ENCODE measurements at regions not wholly inside any gene's neighbourhood (a gene's known extent, or its start where the extent isn't known, plus 50 kb on each side); places are given as distances from the start of the nearest gene placed in this dataset.

DNA sequence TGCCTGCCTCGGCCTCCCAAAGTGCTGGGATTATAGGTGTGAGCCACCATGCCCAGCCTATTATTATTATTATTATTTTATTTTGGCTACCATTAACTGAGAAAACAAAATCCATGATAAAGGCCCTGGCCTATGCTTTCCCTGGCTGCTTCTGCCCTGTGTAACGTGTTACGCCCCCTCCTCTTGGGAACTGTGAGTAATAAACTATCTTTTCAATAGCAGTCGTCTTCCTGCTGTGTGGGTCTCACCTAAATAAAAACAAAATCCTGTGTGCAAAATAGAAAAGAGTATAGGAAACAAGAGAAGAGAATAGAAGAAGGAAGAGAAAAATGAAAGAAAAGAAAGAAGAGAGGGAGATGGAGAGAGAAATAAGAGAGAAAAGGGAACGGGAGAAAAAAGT is 237.0 kb downstream of the MIAT start:
- DNase-seq (ENCODE audit: low read depth), result no peak

DNA sequence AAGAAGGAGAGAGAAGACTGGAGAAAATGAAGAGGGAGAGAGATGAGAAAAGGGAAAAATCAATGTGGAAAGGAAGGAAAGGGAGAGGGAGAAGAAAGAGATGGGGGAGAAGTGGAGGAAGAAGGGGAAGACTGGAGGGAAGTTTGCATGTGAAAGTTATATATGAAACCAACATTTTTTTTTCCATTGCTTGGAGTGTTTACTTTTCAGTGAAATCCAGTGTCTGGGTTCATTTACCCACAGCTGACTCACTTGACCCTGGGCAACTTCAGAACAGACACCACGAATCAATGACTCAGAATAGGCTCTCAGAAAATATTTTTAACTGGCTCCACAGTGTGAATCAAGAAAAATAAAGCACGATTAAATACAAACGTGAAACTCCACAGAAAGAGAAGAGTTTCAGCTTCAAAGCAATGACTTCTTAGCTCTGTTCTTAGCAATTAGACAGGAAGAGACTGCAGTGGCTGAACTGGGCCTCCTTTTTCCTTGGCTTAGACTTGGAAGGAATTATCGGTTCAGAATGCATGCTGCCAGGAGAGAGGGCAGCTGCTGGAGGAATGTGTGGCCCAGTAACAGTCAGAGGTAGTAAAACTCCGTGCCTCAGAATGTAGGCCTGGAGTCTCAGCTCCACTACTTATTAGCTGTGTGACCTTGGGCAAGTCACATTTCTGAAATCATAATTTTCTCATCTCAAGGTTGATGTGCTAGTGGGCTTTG is 237.5 kb downstream of the MIAT start:
- no peak for DNase-seq (ENCODE audit: low read depth)

DNA sequence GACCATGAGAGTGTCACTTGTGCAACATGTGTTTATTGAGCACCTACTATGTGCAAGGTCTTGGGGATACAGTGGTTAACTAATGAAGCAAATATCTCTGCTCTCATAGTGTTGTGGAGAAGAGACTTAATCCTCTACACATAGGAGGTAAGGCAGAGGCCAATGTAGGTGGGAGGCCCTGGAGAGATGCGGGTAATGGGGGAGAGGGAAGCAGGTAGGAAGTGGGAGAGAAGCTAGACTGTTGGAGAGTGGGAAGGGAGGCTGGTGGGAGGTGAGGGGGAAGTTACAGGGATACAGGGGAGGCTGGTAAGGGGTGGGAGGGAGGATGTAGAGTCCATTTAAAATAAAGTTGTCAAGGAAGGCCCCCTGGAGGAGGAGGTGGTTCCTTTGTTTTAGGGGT is 240.0 kb downstream of the MIAT start:
- no peak for DNase-seq (ENCODE audit: low read depth)

DNA sequence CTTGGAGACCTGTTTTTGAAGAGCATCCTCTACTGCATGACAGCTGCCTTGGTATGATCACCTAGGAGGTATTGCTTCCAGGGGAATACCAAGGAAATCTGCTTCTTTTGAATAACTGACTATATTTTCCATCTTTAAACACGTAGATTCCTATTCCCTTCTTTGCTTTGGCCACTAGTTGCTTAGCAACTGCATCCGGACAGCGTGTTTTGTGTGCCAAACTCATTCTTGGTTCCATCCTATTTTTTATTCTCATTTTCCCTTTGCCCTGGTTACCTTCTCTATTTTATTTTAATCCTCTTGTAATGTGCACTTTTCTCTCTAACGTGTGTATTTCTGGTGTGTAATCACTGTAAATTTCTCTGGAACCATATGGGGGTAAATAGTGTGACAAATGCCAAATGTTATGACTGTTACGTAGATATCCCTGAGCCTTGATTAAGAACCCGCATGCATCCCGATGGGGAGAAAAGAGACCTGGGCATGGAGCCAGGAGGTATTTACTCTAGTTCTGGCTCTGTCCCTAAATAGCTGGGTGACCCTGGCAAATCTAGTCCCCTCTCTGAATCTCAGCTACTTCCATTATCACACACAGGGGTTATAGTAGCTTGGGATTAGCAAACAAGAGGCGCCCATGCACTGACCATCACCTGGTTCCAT is 241.7 kb downstream of the MIAT start:
- DNase-seq (ENCODE audit: low read depth), result no peak

DNA sequence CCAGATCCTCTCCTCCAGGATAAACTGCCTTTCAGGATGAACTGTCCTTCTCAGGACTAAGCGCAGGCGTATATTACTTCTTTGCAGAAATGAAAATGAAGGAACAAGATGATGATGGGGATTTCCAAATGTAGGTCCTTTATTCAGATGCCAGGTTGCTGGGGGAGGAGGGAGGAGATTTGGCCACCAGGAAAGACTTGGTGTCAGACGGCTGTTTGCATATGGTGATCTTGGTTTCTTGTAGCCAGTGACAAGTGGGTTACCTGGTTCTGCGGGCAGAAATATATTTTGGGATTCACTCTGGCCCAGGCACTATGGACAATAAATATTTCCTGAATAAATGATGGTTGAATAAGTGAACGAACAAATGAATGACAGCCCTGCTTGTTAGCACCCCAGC is 243.4 kb downstream of the MIAT start:
- DNase-seq (ENCODE audit: low read depth), result no peak

DNA sequence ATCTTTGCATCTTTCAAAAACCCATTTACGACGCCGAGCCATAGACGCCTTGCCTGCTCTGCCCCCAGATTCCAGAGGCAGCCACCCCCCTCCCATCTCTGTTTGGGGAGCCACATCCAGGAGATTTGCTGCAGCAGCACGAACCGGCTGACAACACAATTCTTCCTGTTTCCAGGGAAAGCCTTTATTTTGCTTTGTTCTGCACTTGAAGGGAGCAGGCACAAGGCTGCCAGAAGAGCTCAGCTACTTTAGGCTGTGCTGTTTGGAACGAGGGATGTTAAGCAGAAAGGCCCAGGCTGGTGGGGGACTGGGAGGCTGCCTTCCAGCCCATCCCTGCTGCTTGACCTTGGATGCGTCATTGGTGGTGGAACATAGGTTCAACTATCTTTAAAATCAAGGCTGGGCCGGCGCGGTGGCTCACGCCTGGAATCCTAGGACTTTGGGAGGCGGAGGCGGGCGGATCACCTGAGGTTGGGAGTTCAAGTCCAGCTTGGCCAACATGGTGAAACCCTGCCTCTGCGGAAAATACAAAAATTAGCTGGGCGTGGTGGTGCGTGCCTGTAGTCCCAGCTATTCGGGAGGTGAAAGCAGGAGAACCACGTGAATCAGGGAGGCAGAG is 243.9 kb downstream of the MIAT start:
- no peak for DNase-seq (ENCODE audit: low read depth)

DNA sequence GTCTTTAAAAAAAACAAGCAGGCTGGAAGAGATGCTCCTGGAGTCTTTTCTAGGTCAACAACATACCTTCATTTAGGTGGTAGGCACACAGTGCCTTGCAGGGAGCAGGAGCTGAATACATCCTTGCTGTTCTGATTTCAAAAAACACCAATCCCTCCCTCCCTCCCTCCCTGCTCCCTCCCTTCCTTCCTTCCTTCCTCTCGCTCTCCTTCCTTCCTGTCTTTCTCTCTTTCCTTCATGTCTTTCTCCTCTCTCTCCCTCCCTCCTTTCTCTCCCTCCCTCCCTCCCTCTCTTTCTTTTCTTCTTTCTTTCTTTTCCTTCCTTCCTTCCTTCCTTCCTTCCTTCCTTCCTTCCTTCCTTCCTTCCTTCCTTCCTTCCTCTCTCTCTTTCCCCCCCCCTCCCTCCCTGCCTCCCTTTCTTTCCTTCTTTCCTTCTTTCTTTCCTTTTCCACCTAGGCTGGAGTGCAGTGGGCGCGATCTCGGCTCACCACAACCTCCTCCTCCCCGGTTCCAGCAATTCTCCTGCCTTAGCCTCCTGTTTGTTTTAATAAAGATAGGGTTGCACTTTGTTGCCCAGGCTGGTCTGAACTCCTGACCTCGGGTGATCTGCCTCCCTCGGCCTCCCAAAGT is 245.1 kb downstream of the MIAT start:
- DNase-seq (ENCODE audit: low read depth), result no peak

DNA sequence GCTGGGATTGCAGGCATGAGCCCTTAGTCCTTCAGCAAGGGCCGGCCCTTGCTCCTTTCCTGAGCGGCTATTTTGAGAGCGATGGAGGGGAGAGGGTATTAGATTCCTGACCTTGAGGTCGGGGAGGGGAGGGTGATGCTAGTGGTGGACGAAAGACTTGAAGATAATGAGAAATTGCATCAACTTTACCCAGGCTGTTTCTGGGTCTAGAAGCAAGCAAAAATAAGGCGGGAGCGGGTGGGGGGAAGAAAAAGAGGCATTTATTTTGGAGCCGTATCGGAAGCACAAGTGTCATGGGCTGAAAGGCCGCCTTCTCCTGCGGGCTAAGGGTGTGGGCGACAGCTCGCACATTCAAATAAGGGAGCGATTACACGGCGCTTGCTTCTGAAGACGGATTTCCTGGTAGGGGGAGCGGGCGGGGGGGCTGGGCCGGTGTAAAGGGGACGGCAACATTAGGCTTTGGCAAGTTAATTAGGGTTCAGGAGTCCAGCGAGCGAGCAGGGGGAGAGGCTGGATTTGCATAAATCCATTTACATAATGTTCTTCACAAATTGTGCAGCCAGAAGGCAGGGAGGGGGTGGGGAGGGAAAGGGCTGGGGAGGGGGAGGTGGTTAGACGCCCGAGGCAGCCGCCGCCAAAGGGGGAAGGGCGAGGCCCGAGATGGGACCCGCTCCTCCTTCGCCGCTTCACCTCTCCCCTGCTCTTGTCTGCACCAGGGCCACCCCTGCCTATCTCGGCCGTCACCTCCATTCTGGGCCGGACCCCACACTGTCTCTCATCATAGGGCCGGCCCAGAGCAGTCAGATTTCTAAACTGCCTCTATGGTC is 245.9 kb downstream of the MIAT start:
- DNase-seq (ENCODE audit: low read depth), result no peak

DNA sequence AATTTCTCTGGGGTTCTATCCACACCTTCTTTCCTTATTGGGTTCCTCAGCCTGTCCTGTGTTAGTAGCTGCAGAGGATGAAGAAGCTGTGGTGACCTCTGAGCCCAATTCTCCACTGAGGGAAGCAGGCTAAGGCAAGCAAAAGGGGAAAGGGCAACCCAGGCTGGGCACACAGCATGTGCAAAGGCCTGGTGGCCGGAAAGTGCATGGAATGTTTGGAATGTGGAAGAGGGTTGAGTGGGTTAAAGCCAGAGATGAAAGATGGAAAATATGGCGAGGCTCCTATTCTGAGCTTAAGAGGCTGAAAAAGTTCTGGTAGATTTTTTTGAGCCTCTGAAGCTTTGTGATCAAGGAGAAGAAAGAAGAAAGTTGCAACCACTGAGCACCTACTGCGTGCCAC is 247.1 kb downstream of the MIAT start:
- DNase-seq (ENCODE audit: low read depth), result no peak

DNA sequence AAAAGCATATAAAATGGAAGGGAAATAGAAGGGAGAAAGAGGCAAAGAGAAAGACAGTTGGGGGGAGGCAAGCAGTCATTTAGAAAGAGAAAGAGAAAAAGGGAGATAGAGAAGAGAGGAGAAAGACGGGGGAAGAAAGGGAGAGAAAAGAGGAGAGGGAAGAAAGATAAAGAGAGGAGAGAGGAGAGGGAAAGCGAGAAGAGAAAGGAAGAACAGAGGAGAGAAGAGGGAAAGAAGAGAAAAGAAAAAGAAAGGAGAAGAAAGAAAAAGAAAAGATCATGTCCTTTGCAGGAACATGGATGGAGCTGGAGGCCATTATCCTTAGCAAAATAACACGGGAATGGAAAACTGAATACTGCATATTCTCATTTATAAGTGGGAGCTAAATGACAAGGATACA is 247.7 kb downstream of the MIAT start:
- no peak for DNase-seq (ENCODE audit: low read depth)

DNA sequence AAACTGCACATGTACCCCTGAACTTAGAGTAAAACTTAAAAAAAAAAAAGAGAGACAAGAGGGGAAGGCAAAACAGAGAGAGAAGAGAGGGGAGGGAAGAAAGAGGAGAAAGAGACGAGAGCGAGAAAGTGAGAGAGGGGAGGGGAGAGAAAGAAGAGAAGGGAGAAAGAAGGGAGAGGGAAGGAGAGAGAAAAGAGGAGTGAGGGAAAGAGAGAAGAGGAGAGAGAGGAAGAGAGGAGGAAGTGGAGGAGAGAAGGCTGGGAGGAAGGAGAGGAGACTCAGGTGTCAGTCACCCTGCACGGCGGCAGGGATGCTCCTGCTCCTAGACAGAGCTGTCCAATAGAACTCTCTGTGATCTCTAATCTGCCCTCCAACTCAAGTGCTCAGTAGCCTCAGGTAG is 248.3 kb downstream of the MIAT start:
- DNase-seq (ENCODE audit: low read depth), result no peak

DNA sequence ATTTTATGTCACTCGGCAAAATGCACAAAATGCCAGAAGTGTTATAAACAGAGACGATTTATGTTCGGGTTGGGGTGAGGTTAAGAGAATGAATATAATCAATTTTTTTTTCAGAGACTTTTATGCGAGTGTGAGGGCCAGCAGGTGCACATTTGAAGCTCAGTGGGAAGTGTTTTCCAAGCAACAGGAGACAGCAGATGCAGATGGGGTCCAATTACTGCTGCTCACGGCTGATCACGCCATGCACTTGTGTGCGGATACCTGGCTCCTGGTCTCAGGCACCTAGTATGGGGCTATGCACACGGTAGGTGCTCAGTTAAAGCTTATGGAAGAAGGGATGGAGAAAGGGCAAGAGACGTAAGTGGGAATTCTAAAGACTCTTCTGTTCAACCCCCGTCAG is 249.1 kb downstream of the MIAT start:
- no peak for DNase-seq (ENCODE audit: low read depth)

DNA sequence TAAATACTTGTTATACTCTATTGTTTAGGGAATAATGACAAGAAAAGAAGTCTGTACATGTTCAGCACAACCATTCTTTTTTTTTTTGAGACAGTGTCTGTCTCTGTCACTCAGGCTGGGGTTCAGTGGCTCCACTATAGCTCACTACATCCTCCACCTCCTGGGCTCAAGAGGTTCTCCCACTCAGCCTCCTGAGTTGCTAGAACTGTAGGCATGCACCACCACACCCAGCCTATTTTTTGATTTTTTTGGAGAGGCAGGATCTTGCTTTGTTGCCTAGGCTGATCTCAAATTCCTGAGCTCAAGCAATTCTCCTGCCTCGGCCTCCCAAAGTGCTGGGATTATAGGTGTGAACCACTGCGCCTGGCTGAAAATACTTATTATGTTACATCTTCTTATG is 250.0 kb downstream of the MIAT start:
- DNase-seq (ENCODE audit: low read depth), result no peak

DNA sequence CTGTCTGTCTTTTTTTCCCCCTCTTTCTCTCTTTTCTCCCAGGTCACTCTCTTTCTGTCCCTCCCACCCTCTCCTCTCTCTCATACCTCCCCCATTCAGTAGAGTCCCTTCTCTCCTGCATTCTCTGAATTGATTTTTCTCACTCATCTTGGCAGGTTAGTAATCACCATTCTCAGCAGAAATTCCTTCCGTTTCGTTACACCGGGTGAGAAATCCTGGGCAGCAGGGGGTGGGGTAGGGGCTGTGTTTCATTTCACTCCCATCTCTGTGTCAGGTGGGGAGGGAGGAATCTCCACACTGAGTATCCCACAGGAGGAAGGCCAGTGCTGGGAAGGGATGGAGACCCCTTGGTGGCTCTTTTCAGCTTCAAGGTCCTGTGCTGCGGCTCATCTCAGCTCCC is 253.5 kb downstream of the MIAT start:
- no peak for DNase-seq (ENCODE audit: low read depth)

DNA sequence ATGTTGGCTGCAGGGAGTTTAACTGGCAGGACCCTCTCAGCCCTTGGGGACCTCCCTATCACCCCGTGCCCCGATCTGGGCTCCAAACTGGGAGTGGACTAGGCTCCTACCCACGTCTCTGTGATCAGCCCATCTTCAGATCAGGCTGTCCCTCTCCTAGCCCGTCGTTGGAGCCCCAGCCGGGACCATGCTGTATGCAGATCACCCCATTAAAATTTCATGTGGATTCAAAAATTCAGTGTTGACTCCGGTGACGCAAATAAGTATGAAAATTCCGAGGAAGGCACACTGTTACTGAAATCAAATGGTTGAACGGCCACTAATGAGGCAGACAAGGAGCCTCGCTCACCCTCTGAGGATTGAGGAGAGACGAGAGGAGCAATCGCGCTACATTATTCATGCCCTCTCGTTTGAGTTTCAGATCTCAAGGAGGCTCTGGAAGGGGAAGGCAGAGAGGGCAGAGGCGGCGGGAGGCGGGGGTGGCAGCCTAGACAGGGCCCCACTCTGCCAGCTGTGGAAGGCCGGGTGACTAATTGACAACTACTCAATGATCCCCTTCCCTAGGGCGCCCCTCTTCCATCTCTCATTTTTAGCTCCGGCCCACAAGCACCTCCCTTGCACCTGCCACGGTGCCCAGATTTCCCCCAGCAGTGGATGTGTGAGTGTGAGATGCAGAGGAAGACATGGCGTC is 255.4 kb downstream of the MIAT start:
- DNase-seq (ENCODE audit: low read depth), result no peak

DNA sequence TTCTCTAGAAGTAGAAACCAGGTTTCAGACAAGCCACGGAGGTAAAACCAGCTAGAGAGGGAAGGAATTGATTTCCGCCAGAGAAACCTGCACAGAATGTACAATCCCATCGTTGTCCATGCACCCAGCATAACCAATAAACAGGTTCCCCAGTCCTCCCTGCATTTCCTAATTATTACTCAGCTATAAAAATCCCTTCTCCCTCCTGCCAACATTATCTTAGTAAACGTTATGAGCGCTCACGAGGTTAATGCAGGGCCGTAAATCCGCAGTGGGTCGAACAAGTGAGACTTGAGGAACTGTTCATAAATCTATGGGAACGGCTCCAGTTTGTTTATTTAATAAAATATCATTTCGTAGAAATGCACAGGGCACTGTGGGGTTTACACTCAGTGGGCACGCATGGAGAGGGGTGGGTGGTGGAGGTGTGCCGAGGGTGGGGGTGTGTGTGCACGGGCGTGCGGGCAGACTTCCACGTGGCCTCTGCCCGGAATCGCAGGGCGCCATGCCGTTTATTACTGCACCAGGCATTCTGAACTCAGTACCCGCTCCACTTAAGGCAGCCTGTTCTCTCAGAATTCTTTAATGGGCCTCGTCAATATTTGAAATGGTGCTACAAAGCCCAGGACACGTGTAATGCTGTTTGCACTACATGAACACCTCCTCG is 257.3 kb downstream of the MIAT start:
- no peak for DNase-seq (ENCODE audit: low read depth)

DNA sequence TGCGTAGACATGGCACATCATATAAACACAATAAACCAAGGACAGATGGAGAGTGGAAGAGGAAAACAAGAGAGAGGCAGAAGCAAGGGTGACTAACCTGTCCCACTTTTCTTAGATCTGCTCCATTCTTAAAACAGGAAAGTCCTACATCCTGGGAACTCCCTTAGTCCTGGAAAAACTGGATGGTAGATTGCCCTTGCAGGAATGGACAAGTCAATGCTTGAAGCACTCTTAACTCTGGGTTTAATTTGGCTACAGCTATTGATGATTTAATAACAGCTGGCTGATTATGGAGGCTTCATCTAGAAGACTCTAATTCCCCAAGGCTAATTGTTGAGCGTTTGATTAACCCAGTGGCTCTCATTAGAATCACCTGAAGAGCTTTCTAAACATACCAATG is 258.8 kb downstream of the MIAT start:
- no peak for DNase-seq (ENCODE audit: low read depth)

DNA sequence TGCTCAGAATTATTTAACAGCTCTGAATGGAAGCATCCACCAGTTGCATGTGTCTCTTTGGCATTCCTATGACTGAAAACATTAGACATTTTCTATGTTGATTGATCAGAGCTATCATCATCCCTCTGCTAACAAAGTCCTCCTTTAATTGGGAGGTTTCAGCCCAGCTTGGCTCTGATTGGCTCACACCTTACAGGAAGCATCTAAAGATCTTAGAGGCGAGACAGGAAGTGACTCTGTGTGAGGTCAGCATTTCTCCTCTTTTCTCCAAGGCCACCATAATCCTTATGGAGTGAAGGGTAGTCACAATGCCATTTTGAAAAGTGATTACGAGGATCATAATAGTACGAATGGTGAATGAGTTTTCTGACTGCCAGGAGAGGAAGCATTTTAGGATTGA is 260.8 kb downstream of the MIAT start:
- DNase-seq (ENCODE audit: low read depth), result no peak

DNA sequence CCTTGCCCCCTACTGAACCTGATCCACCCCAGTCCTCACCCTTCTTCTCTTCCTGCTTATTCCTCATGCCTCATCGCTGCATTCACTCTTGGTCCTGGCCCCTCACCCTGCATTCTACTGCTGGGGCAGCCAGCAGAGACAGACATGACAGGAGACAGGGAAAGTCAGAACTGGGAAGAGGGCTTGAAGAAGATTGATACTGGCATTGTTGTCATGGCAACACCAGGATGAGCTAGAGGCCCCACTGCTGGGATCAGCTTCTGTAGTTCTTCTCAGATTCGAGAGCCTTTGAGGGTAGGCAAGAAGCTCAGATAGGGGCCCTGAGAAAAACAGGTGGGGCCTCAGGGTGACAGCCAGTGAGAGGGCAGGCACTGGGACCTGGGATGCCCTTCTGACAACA is 264.3 kb downstream of the MIAT start:
- no peak for DNase-seq (ENCODE audit: low read depth)

DNA sequence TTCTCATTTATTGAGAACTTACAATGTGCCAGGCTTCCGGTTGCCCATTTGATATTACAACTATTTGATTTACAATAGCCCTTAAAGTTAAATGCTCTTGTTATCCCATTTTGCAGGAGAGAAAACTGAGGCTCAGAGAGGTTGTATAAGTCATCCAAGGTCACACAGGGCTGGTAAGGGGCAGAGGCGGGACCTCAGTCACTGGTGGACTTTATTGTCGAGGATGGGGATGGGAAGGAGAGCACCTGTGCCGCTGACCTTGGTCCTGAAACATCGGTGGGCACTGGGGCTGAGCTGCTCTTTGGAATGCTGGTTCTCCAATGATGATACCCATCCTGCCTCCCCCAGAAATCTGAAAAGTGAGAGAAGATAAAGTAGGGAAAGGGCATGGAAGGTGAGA is 265.4 kb downstream of the MIAT start:
- DNase-seq (ENCODE audit: low read depth), result no peak

DNA sequence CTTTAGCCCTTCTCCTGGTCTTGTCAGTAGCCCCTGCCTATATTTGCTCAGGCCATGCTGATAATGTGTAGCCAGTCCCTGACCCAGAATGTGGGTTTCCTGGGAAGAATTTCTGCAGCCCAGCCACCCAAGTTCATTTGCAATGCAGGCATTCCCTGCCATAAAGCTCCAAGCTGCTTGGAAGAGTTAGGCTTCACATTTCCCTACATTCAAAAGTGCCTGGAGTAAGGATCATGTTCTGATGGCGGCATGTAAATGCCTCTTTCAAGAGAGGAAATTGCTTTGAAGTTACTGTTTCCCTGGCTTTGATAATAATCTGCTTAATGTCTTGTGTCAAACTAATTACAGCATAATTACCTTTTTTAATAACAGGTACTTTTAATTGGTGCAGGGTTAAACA is 266.1 kb downstream of the MIAT start:
- DNase-seq (ENCODE audit: low read depth), result no peak
